Astrocyte of the spinal cord (primary cell): ENCODE measurements at regions not wholly inside any gene's neighbourhood (a gene's known extent, or its start where the extent isn't known, plus 50 kb on each side); places are given as distances from the start of the nearest gene placed in this dataset.

Experiments
- DNase-seq: peaks from one replicate; pipeline ENCODE4 v3.0.0; 2011; ENCODE audit warnings: low read depth, low spot score
- H3K4me3 ChIP-seq: 2 replicates; pipeline ENCODE4 v1.5.1; 2011; ENCODE audit warnings: low read depth, mild to moderate bottlenecking, low read length, moderate library complexity
- CTCF ChIP-seq: IDR thresholded peaks from 2 replicates; pipeline ENCODE4 v1.5.1; 2012; ENCODE audit warnings: low read depth, mild to moderate bottlenecking, low read length, inconsistent platforms
- in situ Hi-C: cut with HindIII; loops from 2 replicates; pipeline ENCODE4 v1.10.0; 2017; ENCODE audit warnings: low sequenced_read_pairs

GRCh38 chr13:111399334-111399733 lies 78.9 kb downstream of the TEX29 start:
- H3K4me3 ChIP-seq, result no peak overlapping the region
- TF ChIP-seq CTCF, result no peak
- no peak for DNase-seq
- in situ Hi-C loops, result no loop called here

GRCh38 chr13:111399776-111400538 lies 79.5 kb downstream of the TEX29 start:
- no peak for DNase-seq
- no peak for TF ChIP-seq CTCF
- in situ Hi-C loops, result no loop called here
- no peak overlapping the region for H3K4me3 ChIP-seq

GRCh38 chr13:111401151-111401550 lies 80.7 kb downstream of the TEX29 start:
- TF ChIP-seq CTCF, result no peak
- no peak overlapping the region for H3K4me3 ChIP-seq
- DNase-seq, result no peak
- in situ Hi-C loops, result no loop called here

- in situ Hi-C loops, result no loop called here
Measured at GRCh38 chr13:111401755-111402154, 81.3 kb downstream of the TEX29 start.

GRCh38 chr13:111402441-111402840 lies 82.0 kb downstream of the TEX29 start:
- in situ Hi-C loops, result no loop called here
- no peak for DNase-seq
- no peak for TF ChIP-seq CTCF
- no peak overlapping the region for H3K4me3 ChIP-seq

More at GRCh38 chr13:111401755-111402154, 81.3 kb downstream of the TEX29 start:
- H3K4me3 ChIP-seq, result no peak overlapping the region
- no peak for TF ChIP-seq CTCF
- DNase-seq, result no peak

- in situ Hi-C loops, result no loop called here
- no peak for TF ChIP-seq CTCF
- no peak for DNase-seq
- no peak overlapping the region for H3K4me3 ChIP-seq
Measured at GRCh38 chr13:111403266-111403665, 82.8 kb downstream of the TEX29 start.
